MM.1S (cell line): ENCODE measurements at regions not wholly inside any gene's neighbourhood (a gene's known extent, or its start where the extent isn't known, plus 50 kb on each side); places are given as distances from the start of the nearest gene placed in this dataset.

Experiments used
- DNase-seq: peaks from one replicate; pipeline ENCODE4 v3.0.0-alpha.2; 2015
- H2AFZ ChIP-seq: fragments of 300-600 bp; sonication (generic); 2 replicates; pipeline ENCODE4 v1.6.0; 2016; ENCODE audit warnings: antibody characterized with exemption, low read length
- H3F3A ChIP-seq: fragments of 300-600 bp; sonication (generic); 2 replicates; pipeline ENCODE4 v1.6.1; 2016; ENCODE audit warnings: mild to moderate bottlenecking, antibody characterized with exemption, low read length, moderate library complexity, mixed read lengths; ENCODE audit not compliant: insufficient read depth
- H3K27ac ChIP-seq: fragments of 300-600 bp; sonication (generic); 2 replicates; pipeline ENCODE4 v1.5.1; 2016; ENCODE audit warnings: mild to moderate bottlenecking, low read length
- H3K27me3 ChIP-seq: fragments of 300-600 bp; sonication (generic); replicated peaks from 2 replicates; pipeline ENCODE4 v1.6.0; 2016; ENCODE audit warnings: low read length; ENCODE audit not compliant: insufficient read depth
- H3K36me3 ChIP-seq: fragments of 300-600 bp; sonication (generic); replicated peaks from 2 replicates; pipeline ENCODE4 v1.6.1; 2016; ENCODE audit warnings: mild to moderate bottlenecking, low read length, mixed read lengths; ENCODE audit not compliant: insufficient read depth
- H3K4me1 ChIP-seq: fragments of 300-600 bp; sonication (generic); 2 replicates; pipeline ENCODE4 v1.6.1; 2016; ENCODE audit warnings: low read length, mixed read lengths
- H3K4me2 ChIP-seq: fragments of 300-600 bp; sonication (generic); 2 replicates; pipeline ENCODE4 v1.6.0; 2016; ENCODE audit warnings: low read depth, low read length
- H3K4me3 ChIP-seq: fragments of 300-600 bp; sonication (generic); 2 replicates; pipeline ENCODE4 v1.5.1; 2016; ENCODE audit warnings: low read length, mixed read lengths
- H3K79me2 ChIP-seq: fragments of 300-600 bp; sonication (generic); 2 replicates; pipeline ENCODE4 v1.6.1; 2016; ENCODE audit warnings: mixed run types, low read length, mixed read lengths
- H3K9ac ChIP-seq: fragments of 300-600 bp; sonication (generic); 2 replicates; pipeline ENCODE4 v1.6.1; 2016; ENCODE audit warnings: low read length, mixed read lengths
- H3K9me2 ChIP-seq: fragments of 300-600 bp; sonication (generic); replicated peaks from 2 replicates; pipeline ENCODE4 v1.6.1; 2016; ENCODE audit warnings: mild to moderate bottlenecking, low read length, mixed read lengths; ENCODE audit not compliant: insufficient read depth
- H3K9me3 ChIP-seq: fragments of 300-600 bp; sonication (generic); replicated peaks from 2 replicates; pipeline ENCODE4 v1.6.1; 2016; ENCODE audit warnings: mild to moderate bottlenecking, low read length, mixed read lengths; ENCODE audit not compliant: insufficient read depth
- H4K20me1 ChIP-seq: fragments of 300-600 bp; sonication (generic); 2 replicates; pipeline ENCODE4 v1.6.1; 2016; ENCODE audit warnings: mild to moderate bottlenecking, low read length, moderate library complexity, mixed read lengths; ENCODE audit not compliant: insufficient read depth
- EZH2 ChIP-seq: fragments of 300-600 bp; sonication (generic); optimal IDR thresholded peaks from 2 replicates; pipeline ENCODE3; 2017; ENCODE audit warnings: low read depth, mild to moderate bottlenecking, antibody characterized with exemption, low read length, mixed read lengths
- EZH2phosphoT487 ChIP-seq: fragments of 300-600 bp; sonication (generic); IDR thresholded peaks from 2 replicates; pipeline ENCODE4 v1.6.1; 2018; ENCODE audit warnings: antibody characterized with exemption, low read length
- TF ChIP-seq, protein P1 (sequence below): fragments of 300-600 bp; sonication (generic); IDR thresholded peaks from 2 replicates; pipeline ENCODE4 v1.5.1; 2016; ENCODE audit warnings: antibody characterized with exemption, low read length, mixed read lengths

GRCh38 chr4:119735165-119735651 lies 106.6 kb upstream of the PDE5A start:
- Histone ChIP-seq H3K27me3 (no peaks in the 10 kb centered on the region), H2AFZ (peak overlapping the region; percentile 36), H3F3A (0 out of 2 replicates have a peak, but pooled peaks cover 8% of the 10 kb centered on the region), H3K36me3 (no peaks in the 10 kb centered on the region), H3K9me2 (no peaks in the 10 kb centered on the region), H3K79me2 (no peaks in the 10 kb centered on the region), H3K9ac (0 out of 2 replicates have a peak overlapping the region, but pooled peaks have one; percentile 14), H4K20me1 (no peaks in the 10 kb centered on the region), H3K9me3 (no peaks in the 10 kb centered on the region), H3K27ac (peak overlapping the region; percentile 46; the same call in 1 of the 2 replicates), H3K4me1 (peaks cover 15% of the 10 kb centered on the region), H3K4me3 (no peak overlapping the region), H3K4me2 (peak overlapping the region; percentile 10; the same call in 1 of the 2 replicates)
- TF ChIP-seq EZH2 = no peak
- TF ChIP-seq, protein P1, sequence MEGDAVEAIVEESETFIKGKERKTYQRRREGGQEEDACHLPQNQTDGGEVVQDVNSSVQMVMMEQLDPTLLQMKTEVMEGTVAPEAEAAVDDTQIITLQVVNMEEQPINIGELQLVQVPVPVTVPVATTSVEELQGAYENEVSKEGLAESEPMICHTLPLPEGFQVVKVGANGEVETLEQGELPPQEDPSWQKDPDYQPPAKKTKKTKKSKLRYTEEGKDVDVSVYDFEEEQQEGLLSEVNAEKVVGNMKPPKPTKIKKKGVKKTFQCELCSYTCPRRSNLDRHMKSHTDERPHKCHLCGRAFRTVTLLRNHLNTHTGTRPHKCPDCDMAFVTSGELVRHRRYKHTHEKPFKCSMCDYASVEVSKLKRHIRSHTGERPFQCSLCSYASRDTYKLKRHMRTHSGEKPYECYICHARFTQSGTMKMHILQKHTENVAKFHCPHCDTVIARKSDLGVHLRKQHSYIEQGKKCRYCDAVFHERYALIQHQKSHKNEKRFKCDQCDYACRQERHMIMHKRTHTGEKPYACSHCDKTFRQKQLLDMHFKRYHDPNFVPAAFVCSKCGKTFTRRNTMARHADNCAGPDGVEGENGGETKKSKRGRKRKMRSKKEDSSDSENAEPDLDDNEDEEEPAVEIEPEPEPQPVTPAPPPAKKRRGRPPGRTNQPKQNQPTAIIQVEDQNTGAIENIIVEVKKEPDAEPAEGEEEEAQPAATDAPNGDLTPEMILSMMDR = no peak
- no peak for TF ChIP-seq EZH2phosphoT487
- DNase-seq = peak; percentile 41

DNA sequence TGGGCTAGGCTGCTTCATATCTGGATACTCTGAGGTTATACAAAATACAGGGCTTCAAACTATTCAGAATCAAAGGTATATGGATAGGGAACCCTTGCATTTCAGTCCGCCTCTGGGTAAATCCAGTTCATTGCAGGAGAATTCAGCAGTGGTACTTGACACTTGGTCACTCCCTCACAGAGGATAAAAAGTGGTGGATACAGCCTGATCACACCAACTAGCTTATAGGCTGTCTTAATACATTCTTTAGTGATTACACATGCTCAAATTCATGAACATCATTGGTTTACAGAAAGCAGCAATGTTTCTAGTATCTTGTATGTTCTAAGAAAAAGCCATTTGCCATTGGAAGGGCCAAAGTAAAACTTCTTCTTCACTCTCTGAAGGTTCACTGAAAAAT lies 104.8 kb upstream of the PDE5A start:
- TF ChIP-seq, protein P1 = no peak
- TF ChIP-seq EZH2phosphoT487 (no peak), EZH2 (no peak)
- Histone ChIP-seq H2AFZ (no peak overlapping the region), H3K36me3 (no peaks in the 10 kb centered on the region), H3K4me1 (peaks cover 15% of the 10 kb centered on the region), H3K9me3 (no peaks in the 10 kb centered on the region), H3K9me2 (no peaks in the 10 kb centered on the region), H3K4me2 (no peak overlapping the region), H3K27ac (no peak overlapping the region), H3K79me2 (no peaks in the 10 kb centered on the region), H4K20me1 (no peaks in the 10 kb centered on the region), H3K9ac (no peak overlapping the region), H3K4me3 (no peak overlapping the region), H3K27me3 (no peaks in the 10 kb centered on the region), H3F3A (0 out of 2 replicates have a peak, but pooled peaks cover 8% of the 10 kb centered on the region)
- DNase-seq = no peak

DNA sequence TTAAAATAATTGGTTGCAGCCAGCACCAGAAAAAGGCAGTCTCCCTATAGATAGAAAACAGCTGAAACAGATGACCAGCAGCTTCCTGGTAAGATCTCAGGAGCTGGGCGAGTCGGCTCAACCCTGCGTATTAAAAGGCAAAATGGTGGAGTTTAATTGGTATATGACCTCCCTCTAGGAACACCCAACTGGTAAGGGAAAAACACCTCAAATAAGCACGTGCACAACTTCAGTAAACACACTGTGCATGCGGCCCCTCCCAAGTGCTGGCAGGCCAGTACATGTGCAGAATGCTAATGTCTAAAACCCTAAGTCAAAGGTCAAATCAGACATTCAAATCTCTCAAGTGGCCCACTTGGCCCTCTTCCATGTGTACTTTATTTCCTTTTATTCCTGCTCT lies 103.2 kb upstream of the PDE5A start:
- no peak overlapping the region for H3K27ac ChIP-seq
- H3K9me2 ChIP-seq = no peaks in the 10 kb centered on the region
- no peaks in the 10 kb centered on the region for H3K27me3 ChIP-seq
- H3F3A ChIP-seq = 0 out of 2 replicates have a peak, but pooled peaks cover 8% of the 10 kb centered on the region
- H3K9ac ChIP-seq = no peak overlapping the region
- H3K4me3 ChIP-seq = no peak overlapping the region
- H3K9me3 ChIP-seq = no peaks in the 10 kb centered on the region
- H3K36me3 ChIP-seq = no peaks in the 10 kb centered on the region
- no peak overlapping the region for H3K4me2 ChIP-seq
- H2AFZ ChIP-seq = no peak overlapping the region
- TF ChIP-seq, protein P1 = no peak
- no peak for TF ChIP-seq EZH2
- no peak for TF ChIP-seq EZH2phosphoT487
- peaks cover 15% of the 10 kb centered on the region for H3K4me1 ChIP-seq
- H4K20me1 ChIP-seq = no peaks in the 10 kb centered on the region
- H3K79me2 ChIP-seq = no peaks in the 10 kb centered on the region
- no peak for DNase-seq
